GM12892 (cell line): ENCODE measurements at regions not wholly inside any gene's neighbourhood (a gene's known extent, or its start where the extent isn't known, plus 50 kb on each side); places are given as distances from the start of the nearest gene placed in this dataset.
"Not testable (repeated sequence)": the region's sequence is repeated elsewhere in the genome, so short reads cannot be mapped to it uniquely, and the experiment has no call there.

ENCODE experiments used
- DNase-seq: peaks from one replicate; pipeline ENCODE4 v3.0.0; 2011; ENCODE audit not compliant: insufficient read length
- FAIRE-seq: peaks from 2 replicates; lab custom pipeline; 2011; peaks lifted over from hg19 to GRCh38; lab: Jason Lieb, UNC
- POLR2A ChIP-seq: IDR thresholded peaks from 2 replicates; pipeline ENCODE4 v1.6.1; 2011; ENCODE audit warnings: low read depth, low read length, control low read depth
- POLR2AphosphoS5 ChIP-seq: IDR thresholded peaks from 2 replicates; pipeline ENCODE4 v1.6.1; 2011; ENCODE audit warnings: low read depth, low read length, control low read depth
- TAF1 ChIP-seq: IDR thresholded peaks from 2 replicates; pipeline ENCODE4 v1.6.1; 2011; ENCODE audit warnings: low read depth, mild to moderate bottlenecking, control low read depth, low read length, borderline replicate concordance

DNA sequence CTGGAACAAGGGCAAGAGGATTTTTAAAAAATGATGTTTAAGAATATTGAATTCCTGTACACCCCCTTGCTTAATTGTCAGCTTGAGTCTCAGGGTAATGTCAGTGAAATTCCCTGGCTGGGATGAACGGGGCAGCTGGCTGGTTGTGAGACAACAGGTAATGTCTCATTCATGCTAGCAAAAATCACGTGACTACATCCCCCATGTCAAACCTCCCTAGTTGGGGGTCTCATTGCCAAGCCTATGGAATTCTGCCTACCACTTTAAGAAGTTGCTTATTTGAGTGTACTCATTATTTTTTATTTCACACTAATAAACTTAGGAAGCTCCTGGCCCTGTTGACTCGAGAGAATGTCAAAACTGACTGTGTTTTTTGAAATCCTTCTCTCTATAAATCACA is 218.3 kb downstream of the ICOS start:
- TF ChIP-seq POLR2AphosphoS5 (no peak), POLR2A (no peak), TAF1 (no peak)
- FAIRE-seq, result no peak
- DNase-seq, result no peak

DNA sequence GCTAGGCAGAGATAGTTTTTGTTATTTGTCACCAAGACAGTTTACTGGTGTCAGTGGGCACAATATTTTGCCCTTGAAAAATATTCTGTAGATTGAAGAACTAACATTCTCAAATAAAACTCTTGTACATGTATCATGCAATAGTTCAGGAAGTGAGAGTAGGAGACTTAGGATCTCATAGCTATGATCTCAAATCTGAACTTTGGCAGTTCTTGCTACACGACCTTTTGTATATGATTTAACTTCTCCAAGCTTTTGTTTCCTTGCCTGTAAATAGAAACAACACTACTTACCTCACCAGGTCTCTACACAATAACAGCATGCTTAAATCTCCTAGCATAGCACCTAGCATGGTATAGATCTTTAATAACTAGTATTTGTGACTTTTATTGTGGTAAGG is 219.9 kb downstream of the ICOS start:
- DNase-seq (no peak), FAIRE-seq (no peak)
- TF ChIP-seq POLR2AphosphoS5 (no peak), TAF1 (no peak), POLR2A (no peak)

GRCh38 chr2:204157684-204158083 is 221.1 kb downstream of the ICOS start:
- TF ChIP-seq TAF1, result no peak
- no peak for TF ChIP-seq POLR2A
- no peak for TF ChIP-seq POLR2AphosphoS5
- no peak for DNase-seq
- FAIRE-seq, result no peak

DNA sequence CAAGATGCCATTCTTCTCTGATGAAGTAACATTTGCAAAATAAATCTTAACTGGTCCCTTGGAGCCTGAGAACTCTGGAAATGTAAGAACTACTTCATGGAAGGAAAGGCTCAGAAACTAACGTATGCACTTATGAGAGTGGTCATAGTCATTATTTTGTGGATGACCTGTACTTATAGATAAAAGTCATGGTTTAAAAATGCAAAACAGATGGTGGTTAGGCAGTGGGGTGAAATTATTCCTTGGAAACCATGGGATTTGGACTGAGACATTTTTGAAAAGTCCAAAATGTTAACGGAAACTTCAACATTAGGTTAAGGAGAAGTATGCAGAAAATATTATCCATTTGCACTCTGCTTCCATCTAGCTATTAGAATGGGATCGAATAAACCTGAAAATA is 223.0 kb downstream of the ICOS start:
- DNase-seq (no peak), FAIRE-seq (no peak)
- no peak for TF ChIP-seq TAF1
- TF ChIP-seq POLR2A, result no peak
- no peak for TF ChIP-seq POLR2AphosphoS5

- no peak for DNase-seq
- no peak for FAIRE-seq
- TF ChIP-seq POLR2A (no peak), TAF1 (no peak), POLR2AphosphoS5 (no peak)
Measured at GRCh38 chr2:204160989-204161388, 224.4 kb downstream of the ICOS start.

GRCh38 chr2:204161886-204162285 is 225.3 kb downstream of the ICOS start:
- no peak for FAIRE-seq
- no peak for TF ChIP-seq POLR2AphosphoS5
- no peak for TF ChIP-seq TAF1
- no peak for TF ChIP-seq POLR2A
- DNase-seq, result no peak

- TF ChIP-seq POLR2A, result no peak
- TF ChIP-seq POLR2AphosphoS5, result no peak
- no peak for TF ChIP-seq TAF1
- FAIRE-seq (no peak), DNase-seq (no peak)
Measured at GRCh38 chr2:204166961-204167360, 230.4 kb downstream of the ICOS start.

DNA sequence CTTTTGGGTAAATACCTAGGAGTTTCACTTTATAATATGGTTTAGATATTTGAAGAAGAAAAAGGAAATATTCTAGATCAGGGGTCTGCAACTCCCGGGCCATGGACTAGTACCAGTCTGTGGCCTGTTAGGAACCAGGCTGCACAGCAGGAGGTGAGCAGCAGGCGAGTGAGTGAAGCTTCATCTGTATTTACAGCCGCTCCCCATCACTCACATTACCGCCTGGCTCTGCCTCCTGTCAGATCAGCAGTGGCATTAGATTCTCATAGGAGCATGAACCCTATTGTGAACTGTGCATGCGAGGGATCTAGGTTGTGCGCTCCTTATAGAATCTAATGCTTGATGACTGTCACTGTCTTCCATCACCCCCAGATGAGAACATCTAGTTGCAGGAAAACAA is 231.1 kb downstream of the ICOS start:
- FAIRE-seq, DNase-seq: not testable (repeated sequence)

GRCh38 chr2:204170411-204170810 is 233.8 kb downstream of the ICOS start:
- no peak for DNase-seq
- no peak for TF ChIP-seq POLR2AphosphoS5
- no peak for TF ChIP-seq TAF1
- no peak for FAIRE-seq

- FAIRE-seq, result no peak
- DNase-seq, result no peak
- TF ChIP-seq TAF1 (no peak), POLR2AphosphoS5 (no peak), POLR2A (no peak)
Measured at GRCh38 chr2:204171432-204172144, 235.0 kb downstream of the ICOS start.

GRCh38 chr2:204172145-204172600 is 235.6 kb downstream of the ICOS start:
- DNase-seq, result no peak
- TF ChIP-seq TAF1, result no peak
- no peak for TF ChIP-seq POLR2AphosphoS5
- TF ChIP-seq POLR2A, result no peak
- FAIRE-seq, result no peak

- DNase-seq (no peak), FAIRE-seq (no peak)
- TF ChIP-seq POLR2AphosphoS5 (no peak), POLR2A (no peak)
Measured at GRCh38 chr2:204174034-204174433, 237.5 kb downstream of the ICOS start.
